RWPE2 (cell line): ENCODE measurements at regions not wholly inside any gene's neighbourhood (a gene's known extent, or its start where the extent isn't known, plus 50 kb on each side); places are given as distances from the start of the nearest gene placed in this dataset.

Experiments
- ATAC-seq: fragments of 200-7000 bp; cut with Tn5 transposase; 3 replicates; pipeline ENCODE4 v1.9.1; 2021; ENCODE audit warnings: low read depth
- DNase-seq: peaks from one replicate; pipeline ENCODE4 v3.0.0-alpha.2; 2020; ENCODE audit warnings: low spot score
- H3K27ac ChIP-seq: fragments of 450-650 bp; 2 replicates; pipeline ENCODE4 v1.5.1; 2017; ENCODE audit warnings: mild to moderate bottlenecking; ENCODE audit not compliant: poor library complexity, severe bottlenecking
- H3K27me3 ChIP-seq: fragments of 250-450 bp; sonication (Bioruptor Pico); 2 replicates; pipeline ENCODE4 v1.5.1; 2021; ENCODE audit warnings: mild to moderate bottlenecking, moderate library complexity; ENCODE audit not compliant: insufficient read depth, poor library complexity, severe bottlenecking
- H3K36me3 ChIP-seq: fragments of 250-450 bp; sonication (Bioruptor Pico); 2 replicates; pipeline ENCODE4 v1.5.1; 2020; ENCODE audit warnings: low read depth, mild to moderate bottlenecking, moderate library complexity
- H3K4me1 ChIP-seq: fragments of 250-450 bp; sonication (Bioruptor Pico); 2 replicates; pipeline ENCODE4 v1.5.1; 2021; ENCODE audit warnings: mild to moderate bottlenecking, moderate library complexity; ENCODE audit not compliant: insufficient read depth, poor library complexity, severe bottlenecking
- H3K4me3 ChIP-seq: fragments of 250-450 bp; sonication (Bioruptor Pico); 2 replicates; pipeline ENCODE4 v1.5.1; 2021; ENCODE audit warnings: mild to moderate bottlenecking, moderate library complexity; ENCODE audit not compliant: severe bottlenecking
- H3K9me3 ChIP-seq: fragments of 250-450 bp; sonication (Bioruptor Pico); 2 replicates; pipeline ENCODE4 v1.5.1; 2021; ENCODE audit warnings: mild to moderate bottlenecking, moderate library complexity; ENCODE audit not compliant: severe bottlenecking
- TF ChIP-seq, protein P1 (sequence below): fragments of 450-650 bp; IDR thresholded peaks from one replicate; pipeline ENCODE4 v1.5.1; 2017; ENCODE audit warnings: mild to moderate bottlenecking, moderate library complexity; ENCODE audit not compliant: poor library complexity, severe bottlenecking

DNA sequence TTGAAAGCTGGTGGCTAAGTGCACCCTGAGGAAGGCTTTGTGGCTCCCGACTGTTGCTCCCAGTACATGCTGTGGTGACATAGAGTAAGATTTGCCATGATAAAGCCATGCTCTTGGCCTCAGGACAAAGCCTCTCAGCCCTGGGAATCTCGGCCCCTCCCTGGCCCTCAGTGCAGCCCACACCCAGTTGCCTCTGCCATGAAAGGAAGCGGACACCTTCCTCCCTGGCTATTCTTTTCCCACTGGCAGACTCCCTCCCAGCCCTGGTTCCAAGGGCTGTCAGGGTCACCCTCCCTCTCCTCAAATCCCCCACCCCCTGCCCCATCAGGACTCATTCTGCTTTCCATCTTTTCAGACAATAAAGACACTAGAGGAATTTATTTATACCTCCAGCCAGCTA lies 119.8 kb upstream of the NEO1 start:
- Histone ChIP-seq H3K27me3 (peaks cover 23% of the 10 kb centered on the region), H3K9me3 (no peaks in the 10 kb centered on the region), H3K4me1 (no peaks in the 10 kb centered on the region), H3K4me3 (no peak overlapping the region), H3K36me3 (no peaks in the 10 kb centered on the region), H3K27ac (no peak overlapping the region)
- no peak for ATAC-seq
- no peak for DNase-seq
- TF ChIP-seq, protein P1, sequence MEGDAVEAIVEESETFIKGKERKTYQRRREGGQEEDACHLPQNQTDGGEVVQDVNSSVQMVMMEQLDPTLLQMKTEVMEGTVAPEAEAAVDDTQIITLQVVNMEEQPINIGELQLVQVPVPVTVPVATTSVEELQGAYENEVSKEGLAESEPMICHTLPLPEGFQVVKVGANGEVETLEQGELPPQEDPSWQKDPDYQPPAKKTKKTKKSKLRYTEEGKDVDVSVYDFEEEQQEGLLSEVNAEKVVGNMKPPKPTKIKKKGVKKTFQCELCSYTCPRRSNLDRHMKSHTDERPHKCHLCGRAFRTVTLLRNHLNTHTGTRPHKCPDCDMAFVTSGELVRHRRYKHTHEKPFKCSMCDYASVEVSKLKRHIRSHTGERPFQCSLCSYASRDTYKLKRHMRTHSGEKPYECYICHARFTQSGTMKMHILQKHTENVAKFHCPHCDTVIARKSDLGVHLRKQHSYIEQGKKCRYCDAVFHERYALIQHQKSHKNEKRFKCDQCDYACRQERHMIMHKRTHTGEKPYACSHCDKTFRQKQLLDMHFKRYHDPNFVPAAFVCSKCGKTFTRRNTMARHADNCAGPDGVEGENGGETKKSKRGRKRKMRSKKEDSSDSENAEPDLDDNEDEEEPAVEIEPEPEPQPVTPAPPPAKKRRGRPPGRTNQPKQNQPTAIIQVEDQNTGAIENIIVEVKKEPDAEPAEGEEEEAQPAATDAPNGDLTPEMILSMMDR, result no peak

DNA sequence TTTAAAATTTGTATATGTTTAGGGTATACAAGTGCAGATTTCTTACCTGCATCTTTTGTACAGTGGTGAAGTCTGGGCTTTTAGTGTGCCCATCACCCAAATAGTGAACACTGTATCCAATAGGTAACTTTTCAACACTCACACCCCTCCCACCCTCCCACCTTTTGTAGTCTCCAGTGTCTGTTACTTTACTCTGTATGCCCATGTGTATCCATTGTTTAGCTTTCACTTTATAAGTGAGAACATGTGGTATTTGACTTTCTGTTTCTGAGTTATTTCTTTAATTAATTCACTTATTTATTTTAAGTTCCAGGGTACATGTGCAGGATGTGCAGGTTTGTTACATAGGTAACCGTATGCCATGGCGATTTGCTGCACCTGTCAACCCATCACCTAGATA lies 124.8 kb upstream of the NEO1 start:
- H3K27me3 ChIP-seq, result peaks cover 54% of the 10 kb centered on the region
- H3K27ac ChIP-seq, result no peak overlapping the region
- TF ChIP-seq, protein P1, result no peak
- DNase-seq (no peak), ATAC-seq (no peak)
- no peaks in the 10 kb centered on the region for H3K36me3 ChIP-seq
- H3K4me3 ChIP-seq, result no peak overlapping the region
- no peaks in the 10 kb centered on the region for H3K9me3 ChIP-seq
- no peaks in the 10 kb centered on the region for H3K4me1 ChIP-seq

DNA sequence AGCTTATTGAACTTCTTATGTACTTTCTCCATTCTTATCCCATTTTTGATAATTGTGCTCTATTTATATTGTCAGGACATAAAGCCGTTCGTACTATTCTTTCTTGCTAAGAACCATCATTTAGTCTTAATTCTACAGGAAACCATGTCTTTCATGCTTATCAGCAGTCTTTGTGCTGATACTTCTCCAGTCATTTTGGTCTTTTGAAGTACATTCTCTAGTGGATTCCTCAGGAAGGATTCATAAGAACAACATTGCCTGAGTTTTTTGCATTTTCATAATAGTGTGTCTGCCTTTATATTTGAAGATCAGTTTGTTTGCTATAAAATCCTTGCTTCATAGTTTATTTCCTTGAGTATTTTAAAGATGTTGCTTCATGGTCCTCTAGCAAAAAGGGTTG lies 126.6 kb upstream of the NEO1 start:
- no peaks in the 10 kb centered on the region for H3K9me3 ChIP-seq
- TF ChIP-seq, protein P1, result no peak
- no peaks in the 10 kb centered on the region for H3K4me1 ChIP-seq
- peaks cover 64% of the 10 kb centered on the region for H3K27me3 ChIP-seq
- H3K27ac ChIP-seq, result no peak overlapping the region
- no peak overlapping the region for H3K4me3 ChIP-seq
- DNase-seq, result no peak
- no peaks in the 10 kb centered on the region for H3K36me3 ChIP-seq
- ATAC-seq, result no peak

DNA sequence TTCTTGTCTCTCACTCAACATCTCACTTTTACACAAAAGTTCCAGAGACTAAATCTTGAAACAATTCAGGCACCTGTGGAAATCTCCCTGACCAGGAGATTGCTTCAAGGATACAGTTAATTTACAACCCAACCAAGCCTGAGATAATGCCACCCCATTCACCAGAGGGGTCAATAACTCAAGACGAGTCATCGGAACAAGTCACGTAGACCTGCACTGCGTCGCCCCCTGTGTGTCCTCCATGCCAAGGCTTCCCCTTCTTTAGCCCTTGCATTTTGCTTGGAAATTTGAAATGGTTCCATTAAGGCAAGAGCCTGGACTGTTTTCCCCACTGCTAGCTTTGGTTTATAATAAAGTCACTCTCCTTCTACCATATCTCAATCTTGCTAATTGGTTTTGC lies 129.0 kb upstream of the NEO1 start:
- no peaks in the 10 kb centered on the region for H3K9me3 ChIP-seq
- H3K27me3 ChIP-seq, result peaks cover 60% of the 10 kb centered on the region
- no peak overlapping the region for H3K4me3 ChIP-seq
- no peak overlapping the region for H3K27ac ChIP-seq
- no peaks in the 10 kb centered on the region for H3K36me3 ChIP-seq
- no peak for ATAC-seq
- DNase-seq, result no peak
- TF ChIP-seq, protein P1, result no peak
- no peaks in the 10 kb centered on the region for H3K4me1 ChIP-seq

DNA sequence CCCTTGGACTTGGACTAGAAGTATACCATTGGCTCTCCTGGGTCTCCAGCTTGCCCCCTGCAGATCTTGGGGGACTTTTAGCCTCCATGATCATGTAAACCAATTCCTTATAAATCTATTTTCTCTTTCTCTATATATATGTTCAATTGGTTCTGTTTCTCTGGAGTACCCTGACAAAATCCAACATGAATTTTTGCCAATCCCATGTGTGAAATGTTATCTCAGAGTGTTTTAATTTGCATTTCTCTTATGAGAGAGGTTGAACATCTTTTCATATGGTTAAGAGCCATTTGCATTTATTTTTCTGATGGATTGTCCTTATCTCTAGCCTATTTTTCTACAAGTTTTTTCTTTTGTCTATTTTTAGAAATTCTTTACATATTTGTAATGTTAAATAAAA lies 131.7 kb upstream of the NEO1 start:
- Histone ChIP-seq H3K4me1 (no peaks in the 10 kb centered on the region), H3K4me3 (no peak overlapping the region), H3K36me3 (no peaks in the 10 kb centered on the region), H3K9me3 (no peaks in the 10 kb centered on the region), H3K27me3 (peaks cover 45% of the 10 kb centered on the region), H3K27ac (no peak overlapping the region)
- TF ChIP-seq, protein P1, result no peak
- ATAC-seq (no peak), DNase-seq (no peak)
